GM19328 (cell line): ENCODE measurements at regions not wholly inside any gene's neighbourhood (a gene's known extent, or its start where the extent isn't known, plus 50 kb on each side); places are given as distances from the start of the nearest gene placed in this dataset.

Source experiments
- ATAC-seq: cut with Tn5 transposase; IDR thresholded peaks from one replicate; pipeline ENCODE4 v1.9.1; 2021; ENCODE audit warnings: mild to moderate bottlenecking, moderate library complexity; ENCODE audit not compliant: unreplicated experiment

GRCh38 chr9:10674586-10674985, 61.8 kb upstream of the PTPRD start:
- no peak for ATAC-seq

- no peak for ATAC-seq
Measured at GRCh38 chr9:10678010-10678409, 65.2 kb upstream of the PTPRD start.

DNA sequence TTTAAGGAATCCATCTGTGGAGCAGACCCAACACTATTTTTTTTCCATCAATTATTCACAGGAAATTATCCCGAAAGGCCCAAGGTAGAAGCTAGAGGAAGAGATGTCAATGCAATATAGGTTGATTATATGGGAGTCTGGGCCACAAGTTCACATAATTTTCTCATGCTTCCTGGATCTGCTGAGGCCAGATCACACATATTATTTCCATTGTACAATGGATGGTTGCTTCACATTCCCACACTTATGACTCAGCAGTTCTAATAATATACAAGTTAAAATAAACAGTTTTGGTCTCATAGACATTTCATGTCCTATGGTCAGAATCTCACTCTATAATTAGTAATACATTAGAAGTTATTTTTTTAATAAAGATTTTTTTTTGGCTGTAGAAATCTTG, 66.0 kb upstream of the PTPRD start:
- ATAC-seq: no peak

GRCh38 chr9:10686943-10687342, 74.1 kb upstream of the PTPRD start:
- ATAC-seq: no peak

- no peak for ATAC-seq
Measured at GRCh38 chr9:10690546-10690945, 77.7 kb upstream of the PTPRD start.

DNA sequence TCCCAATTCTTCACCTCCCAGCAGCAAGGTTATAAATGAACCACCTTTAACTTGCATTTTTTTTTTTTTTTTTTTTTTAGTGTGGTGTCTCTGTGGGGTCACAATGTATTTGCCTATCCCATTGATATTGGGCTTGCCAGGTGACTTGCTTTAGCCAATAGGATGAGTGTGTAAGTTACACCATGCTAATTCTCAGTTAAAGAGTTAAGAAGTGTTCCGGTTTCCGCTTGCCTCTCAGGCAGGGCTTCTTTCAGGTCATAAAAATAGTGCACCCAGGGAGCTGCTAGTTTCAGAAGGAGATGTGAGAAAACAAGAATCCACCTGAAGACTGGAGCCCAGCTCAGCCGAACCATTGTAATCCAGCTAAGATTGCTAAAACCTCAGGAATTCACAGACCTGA, 84.2 kb upstream of the PTPRD start:
- ATAC-seq: no peak

- ATAC-seq: no peak
Measured at GRCh38 chr9:10700291-10700690, 87.5 kb upstream of the PTPRD start.

GRCh38 chr9:10700915-10701314, 88.1 kb upstream of the PTPRD start:
- ATAC-seq: no peak

GRCh38 chr9:10701906-10702305, 89.1 kb upstream of the PTPRD start:
- no peak for ATAC-seq

- no peak for ATAC-seq
Measured at GRCh38 chr9:10703139-10703538, 90.3 kb upstream of the PTPRD start.

DNA sequence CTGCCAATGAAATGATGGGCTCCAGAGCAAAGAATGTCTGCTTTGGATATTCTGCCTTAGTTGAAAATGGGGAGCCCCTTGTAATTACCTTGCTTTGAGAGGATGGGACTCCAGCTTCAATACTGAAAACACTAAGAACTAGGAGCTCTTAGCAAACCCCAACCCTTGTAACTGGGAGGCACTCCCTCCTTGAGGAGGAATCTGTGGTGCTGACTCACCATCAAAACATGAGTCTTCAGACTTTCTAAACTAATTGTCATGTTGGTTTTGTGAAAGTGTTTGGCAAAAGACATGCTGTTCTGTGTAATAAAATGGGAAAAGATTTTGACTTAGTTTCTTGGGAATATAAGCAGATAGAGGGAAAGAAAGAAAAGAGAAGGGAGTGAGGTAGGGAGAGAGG, 91.9 kb upstream of the PTPRD start:
- no peak for ATAC-seq

DNA sequence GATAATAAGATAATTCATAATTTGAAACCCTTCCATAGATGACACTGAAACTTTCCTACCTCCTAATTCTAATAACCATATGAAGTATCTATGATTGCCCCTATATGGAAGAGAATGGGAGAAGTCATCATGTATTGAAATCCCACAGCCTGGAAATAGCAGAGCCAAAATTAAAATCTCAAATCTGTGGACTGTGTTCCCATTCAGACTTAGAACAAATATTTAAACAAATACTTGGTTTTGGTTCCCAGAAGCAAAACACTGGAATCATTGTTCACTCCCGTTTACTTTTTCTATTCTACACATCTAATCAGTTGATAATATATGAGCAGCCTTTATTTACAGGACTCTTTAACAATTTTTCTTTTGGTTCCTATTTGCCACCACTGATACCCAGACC, 92.6 kb upstream of the PTPRD start:
- no peak for ATAC-seq

- ATAC-seq: no peak
Measured at GRCh38 chr9:10706788-10707187, 94.0 kb upstream of the PTPRD start.

GRCh38 chr9:10721301-10721700, 108.5 kb upstream of the PTPRD start:
- no peak for ATAC-seq

DNA sequence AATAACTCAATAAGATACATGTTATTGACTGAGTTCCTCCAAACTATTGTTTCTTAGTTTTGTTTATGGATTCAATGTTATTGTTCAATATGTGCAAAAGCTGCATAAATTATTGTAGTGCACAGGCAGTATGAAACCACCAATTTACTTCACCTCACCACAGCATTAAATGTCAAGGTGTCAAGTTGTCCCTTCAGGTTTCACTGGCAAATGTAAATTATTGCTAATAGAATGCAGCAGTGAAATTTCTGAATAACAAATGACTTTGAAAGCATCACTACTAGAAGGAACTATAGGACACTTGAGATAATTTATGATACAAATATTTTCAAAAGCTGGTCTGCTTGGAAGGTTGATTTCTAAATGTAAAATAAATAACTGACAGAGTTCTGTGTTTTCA, 116.4 kb upstream of the PTPRD start:
- no peak for ATAC-seq

DNA sequence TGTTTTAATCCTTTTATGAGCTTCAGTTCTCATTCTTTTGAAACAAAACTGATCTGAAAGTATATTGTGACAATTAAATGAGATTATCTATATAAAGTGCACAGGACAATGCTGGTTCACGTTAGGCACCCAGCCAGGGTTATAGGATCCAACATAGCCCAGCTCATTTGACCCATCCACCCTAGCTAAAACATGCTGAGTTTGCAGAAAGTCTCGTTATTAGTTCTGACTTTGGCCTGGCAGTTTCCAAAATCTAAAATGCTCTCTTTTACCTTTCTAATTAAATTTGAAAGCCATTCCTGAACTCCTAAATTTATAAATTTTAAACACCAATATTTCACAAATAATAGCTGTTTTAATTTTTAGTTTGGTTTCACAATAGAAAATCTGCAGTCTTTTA, 131.9 kb upstream of the PTPRD start:
- no peak for ATAC-seq

DNA sequence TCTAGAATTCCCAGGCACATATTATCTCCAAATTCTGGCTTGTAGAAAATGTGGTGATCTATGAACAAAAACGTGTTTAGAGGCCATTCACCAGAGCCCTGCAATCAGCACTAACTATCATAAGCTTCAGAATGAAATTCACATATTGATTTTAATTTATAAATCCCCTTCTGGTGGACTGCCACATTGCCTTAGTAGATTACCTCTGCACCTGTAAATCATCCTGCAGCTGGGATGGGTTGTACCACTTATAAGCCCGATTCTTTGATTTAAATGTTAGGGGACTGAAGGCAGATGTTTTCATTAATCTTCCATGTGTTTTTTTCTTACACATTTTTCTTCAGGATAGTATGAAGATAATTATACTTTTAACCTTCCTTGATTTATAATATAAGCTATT, 140.7 kb upstream of the PTPRD start:
- no peak for ATAC-seq

DNA sequence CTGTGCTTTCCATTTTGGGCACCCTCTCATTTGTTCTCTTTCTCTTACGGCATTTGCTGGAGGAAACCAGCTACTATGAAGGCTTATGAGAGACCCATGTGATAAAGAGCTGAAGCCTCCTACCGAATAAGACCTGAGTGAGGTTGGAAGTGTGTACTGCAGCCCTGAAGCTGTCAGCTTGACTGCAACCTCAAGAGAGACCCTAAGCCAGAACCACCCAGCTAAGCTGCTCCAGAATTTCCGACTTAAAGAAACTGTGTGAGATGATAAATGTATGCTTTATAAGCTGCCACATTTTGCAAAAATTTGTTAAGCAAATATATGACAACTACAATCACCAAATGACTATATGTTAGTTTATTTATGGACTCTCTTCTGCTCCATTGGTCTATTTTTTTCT, 151.7 kb upstream of the PTPRD start:
- no peak for ATAC-seq

- ATAC-seq: no peak
Measured at GRCh38 chr9:10773136-10773535, 160.3 kb upstream of the PTPRD start.

- ATAC-seq: no peak
Measured at GRCh38 chr9:10774051-10774450, 161.2 kb upstream of the PTPRD start.

DNA sequence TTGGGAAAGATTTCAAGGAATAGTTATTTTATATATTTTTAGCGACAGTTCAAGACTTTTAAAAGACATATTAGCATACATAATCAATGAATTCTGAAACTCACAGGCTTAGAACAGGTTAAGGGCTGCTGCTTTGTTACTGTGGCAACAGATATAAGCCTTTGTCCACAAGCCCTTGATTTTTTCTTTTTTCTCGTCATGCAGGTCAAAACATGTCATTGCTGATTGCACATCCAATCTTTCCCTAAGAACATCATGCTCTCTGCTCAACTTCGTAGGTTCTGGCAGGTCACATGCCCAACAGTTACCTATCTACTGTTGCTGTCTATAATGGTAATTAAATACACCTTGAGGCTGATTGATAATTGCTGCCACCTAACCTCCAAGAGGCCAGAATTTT, 172.5 kb upstream of the PTPRD start:
- ATAC-seq: no peak

DNA sequence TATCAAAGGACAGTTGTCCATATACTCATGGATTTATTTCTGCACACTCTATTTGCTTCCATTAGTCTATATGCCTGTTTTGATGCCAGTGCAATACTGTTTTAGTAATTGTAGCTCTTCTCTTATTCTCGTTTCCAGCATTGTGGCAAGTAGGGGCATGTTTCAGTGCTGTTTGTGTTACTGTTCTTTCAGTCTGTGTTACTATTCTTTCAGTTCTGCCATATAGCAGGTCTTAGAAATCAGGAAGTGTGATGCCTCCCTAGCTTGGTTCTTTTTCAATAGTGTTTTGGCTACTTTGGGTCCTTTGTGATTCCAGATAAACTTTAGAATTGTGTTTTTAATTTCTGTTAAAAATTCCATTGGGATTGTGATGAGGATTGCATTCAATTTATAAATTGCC, 180.5 kb upstream of the PTPRD start:
- no peak for ATAC-seq

GRCh38 chr9:10804486-10804885, 191.7 kb upstream of the PTPRD start:
- ATAC-seq: no peak

DNA sequence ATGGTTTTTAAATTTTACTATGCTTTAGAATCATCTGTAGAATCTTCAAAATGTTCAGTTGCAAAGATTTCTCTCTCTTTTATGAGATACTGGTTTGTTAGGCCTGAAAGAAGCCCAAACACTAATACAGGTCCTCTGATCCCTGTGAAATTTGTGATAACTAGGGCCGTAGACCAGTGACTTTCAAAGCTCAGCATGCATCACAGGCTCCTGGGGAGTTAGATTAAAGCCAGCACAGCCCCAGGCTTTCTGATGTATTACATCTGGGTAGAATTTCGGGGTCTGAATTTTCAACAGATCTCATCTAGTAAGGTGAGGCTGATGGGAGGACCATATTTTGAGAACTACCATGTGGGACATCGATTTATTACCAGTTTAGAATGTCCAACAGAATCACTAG, 194.1 kb upstream of the PTPRD start:
- ATAC-seq: no peak
